ENCODE measurements at regions not wholly inside any gene's neighbourhood (a gene's known extent, or its start where the extent isn't known, plus 50 kb on each side); places are given as distances from the start of the nearest gene placed in this dataset.

DNA sequence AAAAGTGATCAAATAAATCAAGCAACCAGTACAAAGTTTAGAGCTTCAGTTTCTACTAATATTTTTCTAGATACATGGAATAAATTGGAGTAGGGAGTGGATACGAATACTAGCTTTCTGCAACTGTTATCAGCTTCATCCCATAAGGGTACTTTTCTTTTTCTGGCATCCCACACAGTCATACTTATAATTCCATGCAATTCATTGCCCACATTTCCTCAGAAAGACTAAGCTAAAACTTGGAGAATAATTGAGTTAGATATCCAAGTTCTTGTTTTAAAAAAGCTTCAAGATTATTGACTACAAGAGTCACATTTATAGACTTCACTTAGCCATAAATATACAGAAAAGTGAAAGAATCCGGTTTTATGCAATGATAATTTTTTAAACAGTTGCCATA, 186.9 kb downstream of the OLFM4 start:
- H3K4me1 ChIP-seq (ENCODE audit: insufficient read depth, low read length), result no peaks in the 10 kb centered on the region
- no peaks in the 10 kb centered on the region for H3K36me3 Mint-ChIP-seq (ENCODE audit: insufficient read depth in 1 of 3, low read depth in 3 of 3)
- WGBS (ENCODE audit: extremely low coverage, insufficient read length, low lambda C conversion rate), result no CpG with 5 or more reads among the region's 2 CpGs

More for the DNA sequence above, 186.9 kb downstream of the OLFM4 start:
- Histone ChIP-seq H4K20me1 (ENCODE audit: control insufficient read depth, insufficient read depth, insufficient read length) (no peaks in the 10 kb centered on the region), H3K9me3 (ENCODE audit: control insufficient read depth, low read depth, low read length) (no peaks in the 10 kb centered on the region), H4K5ac (ENCODE audit: insufficient read length, low read depth, low read length) (no peak overlapping the region), H3K23ac (ENCODE audit: insufficient read length, low read depth, low read length) (no peak overlapping the region), H2BK12ac (ENCODE audit: insufficient read length, low read depth, low read length) (no peak overlapping the region), H3K27me3 (ENCODE audit: insufficient read depth, low read length) (no peaks in the 10 kb centered on the region), H2BK5ac (ENCODE audit: insufficient read length, low read length) (no peak overlapping the region), H3K4ac (ENCODE audit: low read depth, low read length) (no peak overlapping the region), H3K23me2 (ENCODE audit: insufficient read length, low read depth, low read length, poor library complexity, severe bottlenecking) (no peaks in the 10 kb centered on the region), H3K56ac (ENCODE audit: insufficient read length, low read depth, low read length) (no peak overlapping the region), H3K18ac (ENCODE audit: insufficient read length, low read depth, low read length) (no peak overlapping the region), H3K79me1 (ENCODE audit: insufficient read depth, low read depth, low read length, poor library complexity, severe bottlenecking) (no peaks in the 10 kb centered on the region), H4K91ac (ENCODE audit: insufficient read length, low read depth, low read length) (no peak overlapping the region), H3K4me2 (ENCODE audit: insufficient read depth, insufficient read length, low read length) (no peak overlapping the region), H2AFZ (ENCODE audit: low read length) (no peak overlapping the region), H3T11ph (ENCODE audit: low read length) (no peak overlapping the region), H2BK120ac (ENCODE audit: low read depth, low read length, poor library complexity, severe bottlenecking) (no peak overlapping the region), H3K14ac (ENCODE audit: insufficient read depth, low read length) (no peak overlapping the region), H4K8ac (replicated peaks; ENCODE audit: insufficient read length, low read depth, low read length) (no peak overlapping the region), H3K79me2 (ENCODE audit: insufficient read depth, low read length) (no peaks in the 10 kb centered on the region), H2BK15ac (ENCODE audit: low read depth, low read length) (no peak overlapping the region), H2AK5ac (ENCODE audit: insufficient read length, low read length) (no peak overlapping the region), H2BK20ac (ENCODE audit: low read depth, low read length, poor library complexity, severe bottlenecking) (no peak overlapping the region), H3K9ac (ENCODE audit: extremely low read depth, insufficient read length, low read length) (no peak overlapping the region), H3K27ac (ENCODE audit: insufficient read length, low read depth, low read length) (no peak overlapping the region)
- Mint-ChIP-seq H3K27me3 (ENCODE audit: low read depth) (peaks cover 3% of the 10 kb centered on the region), H3K9me3 (no peaks in the 10 kb centered on the region), H3K4me3 (no peak overlapping the region), H3K4me1 (no peaks in the 10 kb centered on the region), H3K27ac (no peak overlapping the region)
- no peak for DNase-seq
- TF ChIP-seq CTCF (conservative IDR thresholded peaks at IDR 0.05), result no peak

Data from H9 (cell line).